AG04450 (cell line): ENCODE measurements at regions not wholly inside any gene's neighbourhood (a gene's known extent, or its start where the extent isn't known, plus 50 kb on each side); places are given as distances from the start of the nearest gene placed in this dataset.

Experiments
- CTCF ChIA-PET: fragments of 300-600, 350-600 bp; formaldehyde crosslinking; extraction: SDS; loops from one replicate; lab custom pipeline; 2022; ENCODE audit warnings: antibody characterized with exemption, inconsistent platforms; lab: Charles Lee
- POLR2A ChIA-PET: fragments of 350-600 bp; formaldehyde crosslinking; extraction: SDS; loops from one replicate; lab custom pipeline; 2021; ENCODE audit warnings: antibody characterized with exemption, inconsistent platforms; lab: Yijun Ruan, JAX
- DNase-seq: peaks from one replicate; pipeline ENCODE4 v3.0.0-alpha.2; 2011; ENCODE audit warnings: low read depth, low spot score
- H3K27ac ChIP-seq: one replicate; pipeline ENCODE4 v1.5.1; 2012; ENCODE audit warnings: low read depth, low read length, control low read depth
- H3K27me3 ChIP-seq: one replicate; pipeline ENCODE4 v1.6.0; 2012; ENCODE audit warnings: low read length; ENCODE audit not compliant: control insufficient read depth, insufficient read depth
- H3K4me3 ChIP-seq: 2 replicates; pipeline ENCODE4 v1.5.1; 2011; ENCODE audit warnings: mild to moderate bottlenecking, low read depth, low read length, control low read depth
- H3K9me3 ChIP-seq: 2 replicates; pipeline ENCODE4 v1.5.1; 2012; ENCODE audit warnings: low read length; ENCODE audit not compliant: control insufficient read depth, insufficient read depth
- TF ChIP-seq, protein P1 (sequence below): IDR thresholded peaks from 2 replicates; pipeline ENCODE4 v1.5.1; 2011; ENCODE audit warnings: low read depth, low read length, control low read depth, inconsistent platforms

GRCh38 chr10:88163572-88163971, 300.1 kb downstream of the PTEN start:
- Histone ChIP-seq H3K27ac (no peak overlapping the region), H3K9me3 (no peaks in the 10 kb centered on the region), H3K4me3 (no peak overlapping the region), H3K27me3 (no peaks in the 10 kb centered on the region)
- TF ChIP-seq, protein P1, sequence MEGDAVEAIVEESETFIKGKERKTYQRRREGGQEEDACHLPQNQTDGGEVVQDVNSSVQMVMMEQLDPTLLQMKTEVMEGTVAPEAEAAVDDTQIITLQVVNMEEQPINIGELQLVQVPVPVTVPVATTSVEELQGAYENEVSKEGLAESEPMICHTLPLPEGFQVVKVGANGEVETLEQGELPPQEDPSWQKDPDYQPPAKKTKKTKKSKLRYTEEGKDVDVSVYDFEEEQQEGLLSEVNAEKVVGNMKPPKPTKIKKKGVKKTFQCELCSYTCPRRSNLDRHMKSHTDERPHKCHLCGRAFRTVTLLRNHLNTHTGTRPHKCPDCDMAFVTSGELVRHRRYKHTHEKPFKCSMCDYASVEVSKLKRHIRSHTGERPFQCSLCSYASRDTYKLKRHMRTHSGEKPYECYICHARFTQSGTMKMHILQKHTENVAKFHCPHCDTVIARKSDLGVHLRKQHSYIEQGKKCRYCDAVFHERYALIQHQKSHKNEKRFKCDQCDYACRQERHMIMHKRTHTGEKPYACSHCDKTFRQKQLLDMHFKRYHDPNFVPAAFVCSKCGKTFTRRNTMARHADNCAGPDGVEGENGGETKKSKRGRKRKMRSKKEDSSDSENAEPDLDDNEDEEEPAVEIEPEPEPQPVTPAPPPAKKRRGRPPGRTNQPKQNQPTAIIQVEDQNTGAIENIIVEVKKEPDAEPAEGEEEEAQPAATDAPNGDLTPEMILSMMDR: no peak
- POLR2A ChIA-PET: interaction anchor here (0.6 kb wide), 1 partner anchor 223 kb away, joined by 4 read pairs; no protein-coding TSS in a partner anchor
- CTCF ChIA-PET: no interaction called here
- no peak for DNase-seq

DNA sequence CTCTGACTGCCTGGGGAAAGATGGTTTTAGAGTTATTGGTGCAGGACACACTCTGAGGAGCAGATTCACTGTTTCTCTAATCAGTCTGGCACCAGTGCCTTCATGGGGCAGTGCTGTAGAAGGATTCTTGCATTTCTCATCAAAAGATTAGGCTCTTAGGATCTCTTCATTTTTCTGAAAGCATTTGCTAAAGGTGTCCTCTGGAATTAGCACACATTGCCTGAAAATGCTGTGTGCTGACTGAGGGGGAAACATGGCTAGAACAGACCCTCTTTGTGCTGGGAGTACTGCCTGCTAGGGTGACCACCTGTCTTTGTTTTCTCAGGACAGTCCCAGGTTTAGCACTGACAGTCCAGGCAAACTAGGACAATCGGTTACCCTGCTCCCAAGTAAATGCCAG, 301.0 kb downstream of the PTEN start:
- Histone ChIP-seq H3K4me3 (no peak overlapping the region), H3K9me3 (no peaks in the 10 kb centered on the region; the same call in 1 of the 2 replicates), H3K27ac (no peak overlapping the region), H3K27me3 (no peaks in the 10 kb centered on the region)
- TF ChIP-seq, protein P1: no peak
- DNase-seq: no peak
- CTCF ChIA-PET: interaction anchor here (0.6 kb wide), 1 partner anchor 170 kb away, joined by 4 read pairs; no protein-coding TSS in a partner anchor
- POLR2A ChIA-PET: no interaction called here

- Histone ChIP-seq H3K27ac (no peak overlapping the region), H3K4me3 (no peak overlapping the region), H3K27me3 (no peaks in the 10 kb centered on the region), H3K9me3 (no peaks in the 10 kb centered on the region; the same call in 1 of the 2 replicates)
- ChIA-PET CTCF (no interaction called here), POLR2A (no interaction called here)
- TF ChIP-seq, protein P1: no peak
- no peak for DNase-seq
Measured at GRCh38 chr10:88165849-88166271, 302.4 kb downstream of the PTEN start.

DNA sequence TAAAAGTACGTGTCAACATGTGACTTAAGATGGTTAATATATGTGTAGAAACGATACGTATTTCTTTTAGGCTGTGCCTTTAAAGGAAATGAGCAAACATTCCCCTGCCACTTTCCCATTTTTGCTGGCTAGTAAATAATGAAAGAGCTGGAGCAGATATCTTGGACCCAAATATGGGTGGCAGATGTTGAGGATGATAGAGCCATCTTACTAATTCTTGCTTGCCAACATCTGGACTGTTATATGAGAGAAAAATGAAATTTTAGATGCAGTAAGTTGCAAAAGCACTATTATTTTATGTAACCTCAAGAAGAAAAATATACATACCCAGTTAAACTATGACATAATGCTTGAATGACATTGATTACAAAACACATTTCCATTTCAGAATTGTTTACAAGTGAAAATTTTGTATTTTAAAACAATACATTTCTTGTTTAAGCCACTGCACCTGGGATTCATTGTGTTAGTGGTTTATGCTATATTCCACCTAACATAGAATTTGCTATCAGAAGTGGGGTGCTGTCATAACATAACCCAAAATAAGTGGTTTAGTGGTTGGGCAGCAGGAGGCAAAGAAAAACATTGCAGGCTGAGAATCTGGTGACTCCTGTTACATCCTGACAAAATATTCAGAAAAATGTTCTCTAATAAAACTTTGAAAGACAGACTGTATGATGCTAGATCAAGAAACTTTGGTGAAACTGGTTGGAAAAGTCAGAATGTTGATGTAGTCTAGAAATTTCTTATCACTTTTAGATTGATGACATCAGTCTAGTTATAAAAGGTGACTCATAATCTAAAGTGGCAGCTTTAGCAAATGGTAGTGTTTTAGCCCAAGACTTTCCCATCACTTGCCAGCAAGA, 305.0 kb downstream of the PTEN start:
- no peak overlapping the region for H3K27ac ChIP-seq
- DNase-seq: no peak
- H3K27me3 ChIP-seq: no peaks in the 10 kb centered on the region
- ChIA-PET POLR2A (no interaction called here), CTCF (no interaction called here)
- H3K4me3 ChIP-seq: no peak overlapping the region
- TF ChIP-seq, protein P1: no peak
- H3K9me3 ChIP-seq: no peaks in the 10 kb centered on the region; the same call in 1 of the 2 replicates

- Histone ChIP-seq H3K27me3 (no peaks in the 10 kb centered on the region), H3K4me3 (no peak overlapping the region), H3K9me3 (no peaks in the 10 kb centered on the region; the same call in 1 of the 2 replicates), H3K27ac (no peak overlapping the region)
- TF ChIP-seq, protein P1: no peak
- POLR2A ChIA-PET: no interaction called here
- DNase-seq: no peak
- CTCF ChIA-PET: no interaction called here
Measured at GRCh38 chr10:88169037-88169319, 305.6 kb downstream of the PTEN start.
